GM23338 (cell line): ENCODE measurements at regions not wholly inside any gene's neighbourhood (a gene's known extent, or its start where the extent isn't known, plus 50 kb on each side); places are given as distances from the start of the nearest gene placed in this dataset.

ENCODE experiments used
- CTCF ChIP-seq, 2 experiments: fragments of 200-600 bp in 1 of 2; sonication (generic) in 1 of 2; conservative IDR thresholded peaks; 2 replicates each; pipeline versions ENCODE4 v1.5.1 to v1.6.1; 2016 to 2017; ENCODE audit warnings: antibody characterized with exemption in 2 of 2, low read depth in 2 of 2, mild to moderate bottlenecking in 2 of 2, moderate library complexity in 1 of 2
- REST ChIP-seq: IDR thresholded peaks from one replicate; pipeline ENCODE4 v1.6.1; 2018; ENCODE audit warnings: antibody characterized with exemption; ENCODE audit not compliant: unreplicated experiment

- TF ChIP-seq CTCF (conservative IDR thresholded peaks at IDR 0.05; ENCODE audit: low read depth in 2 of 2) (no peak), REST (no peak)
Observed at GRCh38 chr5:171681677-171682076, 103.9 kb upstream of the SMIM23 start.
